SK-N-SH (cell line): ENCODE measurements at regions not wholly inside any gene's neighbourhood (a gene's known extent, or its start where the extent isn't known, plus 50 kb on each side); places are given as distances from the start of the nearest gene placed in this dataset.

ENCODE experiments used
- CTCF ChIA-PET: fragments of 300-600, 350-600 bp; formaldehyde crosslinking; extraction: SDS; loops from one replicate; lab custom pipeline; 2021; lab: Yijun Ruan, JAX
- POLR2A ChIA-PET: fragments of 350-600 bp; sonication (Branson Sonifier 250); formaldehyde crosslinking; extraction: SDS; loops from one replicate; lab custom pipeline; 2020; ENCODE audit warnings: antibody characterized with exemption, inconsistent platforms; lab: Yijun Ruan, JAX
- DNase-seq: peaks from one replicate; pipeline ENCODE4 v3.0.0; 2012
- H2AFZ ChIP-seq: fragments of 200-600 bp; sonication (generic); 2 replicates; pipeline ENCODE4 v1.8.1; 2016; ENCODE audit warnings: antibody characterized with exemption, mild to moderate bottlenecking, low read depth
- H3F3A ChIP-seq: fragments of 200-600 bp; sonication (generic); replicated peaks from 2 replicates; pipeline ENCODE3; 2016; ENCODE audit warnings: antibody characterized with exemption, mild to moderate bottlenecking; ENCODE audit not compliant: insufficient read depth
- H3K27ac ChIP-seq, 2 experiments: fragments of 200-500 bp in 1 of 2; fragments of 200-600 bp in 1 of 2; sonication (Bioruptor generic) in 1 of 2; sonication (generic), shearing (Covaris generic) in 1 of 2; 2 replicates each; pipeline versions ENCODE4 v1.5.1 to v1.6.1; 2014 to 2016; ENCODE audit warnings: low read depth in 2 of 2, inconsistent platforms in 1 of 2, low read length in 1 of 2, mild to moderate bottlenecking in 1 of 2, mixed read lengths in 1 of 2
- H3K27me3 ChIP-seq: fragments of 200-600 bp; sonication (generic), shearing (Covaris generic); 2 replicates; pipeline ENCODE4 v1.6.1; 2016; ENCODE audit warnings: mixed run types; ENCODE audit not compliant: insufficient read depth
- H3K36me3 ChIP-seq, 2 experiments: fragments of 200-500 bp in 1 of 2; fragments of 200-600 bp in 1 of 2; sonication (Bioruptor generic) in 1 of 2; sonication (generic) in 1 of 2; replicated peaks in 1 of 2; 2 replicates each; pipeline versions ENCODE3 to v1.5.1; 2014 to 2016; ENCODE audit warnings: low read length in 1 of 2, mild to moderate bottlenecking in 1 of 2; ENCODE audit not compliant: insufficient read depth in 2 of 2, control insufficient read depth in 1 of 2
- H3K4me1 ChIP-seq, 2 experiments: fragments of 200-500 bp in 1 of 2; fragments of 200-600 bp in 1 of 2; sonication (Bioruptor generic) in 1 of 2; sonication (generic), shearing (Covaris generic) in 1 of 2; 2 replicates each; pipeline versions ENCODE4 v1.5.1 to v1.6.1; 2014 to 2016; ENCODE audit warnings: low read depth in 1 of 2, low read length in 1 of 2, mixed run types in 1 of 2; ENCODE audit not compliant: insufficient read depth in 2 of 2, control insufficient read depth in 1 of 2
- H3K4me2 ChIP-seq: fragments of 200-600 bp; sonication (generic), shearing (Covaris generic); 2 replicates; pipeline ENCODE4 v1.6.1; 2017; ENCODE audit warnings: mixed run types
- H3K4me3 ChIP-seq, 2 experiments: fragments of 200-500 bp in 1 of 2; fragments of 200-600 bp in 1 of 2; sonication (Bioruptor generic) in 1 of 2; sonication (generic), shearing (Covaris generic) in 1 of 2; 2 replicates each; pipeline versions ENCODE4 v1.5.1 to v1.8.1; 2014 to 2016; ENCODE audit warnings: low read depth in 2 of 2, inconsistent platforms in 1 of 2, low read length in 1 of 2, mild to moderate bottlenecking in 1 of 2, mixed read lengths in 1 of 2, moderate library complexity in 1 of 2
- H3K79me2 ChIP-seq: fragments of 200-600 bp; sonication (generic); 2 replicates; pipeline ENCODE4 v1.8.1; 2017; ENCODE audit warnings: mild to moderate bottlenecking; ENCODE audit not compliant: insufficient read depth
- H3K9ac ChIP-seq: fragments of 200-600 bp; sonication (generic); 2 replicates; pipeline ENCODE4 v1.6.1; 2017; ENCODE audit warnings: mixed run types
- H3K9me2 ChIP-seq: fragments of 200-600 bp; sonication (generic); 2 replicates; pipeline ENCODE4 v1.6.1; 2017; ENCODE audit warnings: mixed run types
- H3K9me3 ChIP-seq: fragments of 200-600 bp; sonication (generic); 2 replicates; pipeline ENCODE4 v1.6.1; 2017; ENCODE audit warnings: mixed run types, mild to moderate bottlenecking, moderate library complexity
- H4K20me1 ChIP-seq: fragments of 200-600 bp; sonication (generic); 2 replicates; pipeline ENCODE4 v1.6.1; 2017; ENCODE audit warnings: mild to moderate bottlenecking, mixed run types; ENCODE audit not compliant: insufficient read depth
- EZH2phosphoT487 ChIP-seq: fragments of 200-600 bp; sonication (generic); IDR thresholded peaks from 2 replicates; pipeline ENCODE4 v1.6.1; 2017; ENCODE audit warnings: low read depth, mixed run types, mild to moderate bottlenecking, antibody characterized with exemption, moderate library complexity, borderline replicate concordance
- FOSL2 ChIP-seq: IDR thresholded peaks from 2 replicates; pipeline ENCODE4 v1.4.0; 2012; ENCODE audit warnings: low read depth, mild to moderate bottlenecking, moderate library complexity, borderline replicate concordance
- FOXJ3 ChIP-seq: sonication (generic); formaldehyde crosslinking; IDR thresholded peaks from 2 replicates; pipeline ENCODE4 v1.5.1; 2020; ENCODE audit warnings: mild to moderate bottlenecking, missing genetic modification reagents
- GATA2 ChIP-seq: sonication (generic); formaldehyde crosslinking; IDR thresholded peaks from 2 replicates; pipeline ENCODE4 v1.5.0; 2020; ENCODE audit warnings: mild to moderate bottlenecking, missing genetic modification reagents
- MEF2A ChIP-seq: IDR thresholded peaks from 2 replicates; pipeline ENCODE4 v1.4.0; 2012; ENCODE audit warnings: low read depth, borderline replicate concordance
- NFIC ChIP-seq: IDR thresholded peaks from 2 replicates; pipeline ENCODE4 v1.4.0; 2012; ENCODE audit warnings: borderline replicate concordance
- NRF1 ChIP-seq: IDR thresholded peaks from 2 replicates; pipeline ENCODE4 v1.6.1; 2012; ENCODE audit warnings: low read depth, mild to moderate bottlenecking, low read length
- POLR2AphosphoS5 ChIP-seq: IDR thresholded peaks from 2 replicates; pipeline ENCODE4 v1.6.1; 2012; ENCODE audit warnings: low read depth, low read length
- RFX5 ChIP-seq: IDR thresholded peaks from 2 replicates; pipeline ENCODE4 v1.6.1; 2012; ENCODE audit warnings: mild to moderate bottlenecking, improper control_type of control experiment, low read length
- SMC3 ChIP-seq: IDR thresholded peaks from 2 replicates; pipeline ENCODE4 v1.6.1; 2012; ENCODE audit warnings: low read depth, low read length, improper control_type of control experiment
- USF2 ChIP-seq: fragments of 150-350 bp; IDR thresholded peaks from 2 replicates; pipeline ENCODE4 v1.6.1; 2017; ENCODE audit warnings: antibody characterized with exemption, low read length, low read depth, borderline replicate concordance
- YY1 ChIP-seq: IDR thresholded peaks from 2 replicates; pipeline ENCODE4 v1.4.0; 2012; ENCODE audit warnings: low read depth, mild to moderate bottlenecking
- WGBS: methylation state at CpG from one replicate; pipeline ENCODE4 v1.1.6; 2017; ENCODE audit warnings: low lambda C conversion rate; 5-methylcytosine and 5-hydroxymethylcytosine counted together
- TF ChIP-seq, protein P1 (sequence below): IDR thresholded peaks from 2 replicates; pipeline ENCODE4 v1.4.0; 2012; ENCODE audit warnings: low read depth, borderline replicate concordance

GRCh38 chr2:187867165-187867564, 312.9 kb upstream of the TFPI start:
- H4K20me1 ChIP-seq = no peaks in the 10 kb centered on the region
- 66% methylated on average over 7 of the region's 8 CpGs for WGBS
- POLR2A ChIA-PET = no interaction called here

GRCh38 chr2:187869195-187869594, 315.0 kb upstream of the TFPI start:
- H3K9ac ChIP-seq = no peak overlapping the region
- H3K9me2 ChIP-seq = no peaks in the 10 kb centered on the region
- no peak overlapping the region for H3K27ac ChIP-seq
- H3K4me2 ChIP-seq = no peak overlapping the region
- H3K4me1 ChIP-seq = no peaks in the 10 kb centered on the region
- TF ChIP-seq EZH2phosphoT487 = no peak
- no peak for TF ChIP-seq FOXJ3 (CRISPR knock-in tag)
- TF ChIP-seq, protein P1, sequence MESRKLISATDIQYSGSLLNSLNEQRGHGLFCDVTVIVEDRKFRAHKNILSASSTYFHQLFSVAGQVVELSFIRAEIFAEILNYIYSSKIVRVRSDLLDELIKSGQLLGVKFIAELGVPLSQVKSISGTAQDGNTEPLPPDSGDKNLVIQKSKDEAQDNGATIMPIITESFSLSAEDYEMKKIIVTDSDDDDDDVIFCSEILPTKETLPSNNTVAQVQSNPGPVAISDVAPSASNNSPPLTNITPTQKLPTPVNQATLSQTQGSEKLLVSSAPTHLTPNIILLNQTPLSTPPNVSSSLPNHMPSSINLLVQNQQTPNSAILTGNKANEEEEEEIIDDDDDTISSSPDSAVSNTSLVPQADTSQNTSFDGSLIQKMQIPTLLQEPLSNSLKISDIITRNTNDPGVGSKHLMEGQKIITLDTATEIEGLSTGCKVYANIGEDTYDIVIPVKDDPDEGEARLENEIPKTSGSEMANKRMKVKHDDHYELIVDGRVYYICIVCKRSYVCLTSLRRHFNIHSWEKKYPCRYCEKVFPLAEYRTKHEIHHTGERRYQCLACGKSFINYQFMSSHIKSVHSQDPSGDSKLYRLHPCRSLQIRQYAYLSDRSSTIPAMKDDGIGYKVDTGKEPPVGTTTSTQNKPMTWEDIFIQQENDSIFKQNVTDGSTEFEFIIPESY = no peak
- no peak for TF ChIP-seq SMC3
- no peak for TF ChIP-seq USF2
- H2AFZ ChIP-seq = no peak overlapping the region
- POLR2A ChIA-PET = no interaction called here
- H4K20me1 ChIP-seq = no peaks in the 10 kb centered on the region
- no peaks in the 10 kb centered on the region for H3K27me3 ChIP-seq
- WGBS = 56% methylated on average over 8 of the region's 9 CpGs
- no peaks in the 10 kb centered on the region for H3K79me2 ChIP-seq
- no peaks in the 10 kb centered on the region for H3F3A ChIP-seq
- H3K36me3 ChIP-seq = no peaks in the 10 kb centered on the region
- DNase-seq = no peak
- CTCF ChIA-PET = interaction anchor here (0.9 to 1.3 kb wide), 2 partner anchors 26 to 43 kb away, joined by 3 read pairs; no protein-coding TSS in a partner anchor
- no peak overlapping the region for H3K4me3 ChIP-seq
- no peaks in the 10 kb centered on the region for H3K9me3 ChIP-seq

More at GRCh38 chr2:187867165-187867564, 312.9 kb upstream of the TFPI start:
- no peaks in the 10 kb centered on the region for H3K9me3 ChIP-seq
- H3K79me2 ChIP-seq = no peaks in the 10 kb centered on the region
- H3K9me2 ChIP-seq = no peaks in the 10 kb centered on the region
- TF ChIP-seq FOSL2 (no peak), YY1 (no peak), GATA2 (CRISPR knock-in tag) (no peak), POLR2AphosphoS5 (no peak), MEF2A (no peak), NFIC (no peak), SMC3 (no peak), RFX5 (no peak), NRF1 (no peak)
- no peaks in the 10 kb centered on the region for H3F3A ChIP-seq
- no peak overlapping the region for H3K27ac ChIP-seq
- no peak for DNase-seq
- H3K4me2 ChIP-seq = no peak overlapping the region
- no peak overlapping the region for H3K9ac ChIP-seq
- no peak overlapping the region for H2AFZ ChIP-seq
- H3K4me1 ChIP-seq = no peaks in the 10 kb centered on the region
- no peaks in the 10 kb centered on the region for H3K27me3 ChIP-seq
- CTCF ChIA-PET = no interaction called here
- H3K4me3 ChIP-seq = no peak overlapping the region
- no peaks in the 10 kb centered on the region for H3K36me3 ChIP-seq
